GM12873 (cell line): ENCODE measurements at regions not wholly inside any gene's neighbourhood (a gene's known extent, or its start where the extent isn't known, plus 50 kb on each side); places are given as distances from the start of the nearest gene placed in this dataset.

Experiments
- TF ChIP-seq, protein P1 (sequence below): IDR thresholded peaks from 2 replicates; pipeline ENCODE4 v1.5.1; 2012; ENCODE audit warnings: low read depth, mild to moderate bottlenecking, moderate library complexity, low read length, control low read depth; ENCODE audit not compliant: insufficient read depth; ENCODE audit errors: missing control alignments

DNA sequence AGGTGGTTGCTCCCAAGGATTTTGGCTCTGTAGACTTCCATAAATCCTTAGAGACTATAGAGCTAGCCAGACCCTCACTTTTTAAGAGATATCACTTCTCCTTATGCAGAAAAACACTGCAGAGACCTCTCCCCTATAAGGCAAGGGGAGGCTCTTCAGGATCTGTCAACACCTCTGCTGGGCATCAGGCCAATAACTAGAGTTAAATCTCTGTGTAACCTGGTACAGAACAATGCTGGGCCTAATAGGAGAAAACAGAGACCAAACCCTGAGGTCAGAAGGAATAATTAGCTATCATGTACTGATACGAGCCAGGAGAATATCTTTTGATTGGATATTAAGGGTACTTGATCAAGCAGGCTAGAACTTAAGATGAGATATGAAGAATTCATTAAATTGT is 358.5 kb downstream of the TBC1D4 start:
- TF ChIP-seq, protein P1, sequence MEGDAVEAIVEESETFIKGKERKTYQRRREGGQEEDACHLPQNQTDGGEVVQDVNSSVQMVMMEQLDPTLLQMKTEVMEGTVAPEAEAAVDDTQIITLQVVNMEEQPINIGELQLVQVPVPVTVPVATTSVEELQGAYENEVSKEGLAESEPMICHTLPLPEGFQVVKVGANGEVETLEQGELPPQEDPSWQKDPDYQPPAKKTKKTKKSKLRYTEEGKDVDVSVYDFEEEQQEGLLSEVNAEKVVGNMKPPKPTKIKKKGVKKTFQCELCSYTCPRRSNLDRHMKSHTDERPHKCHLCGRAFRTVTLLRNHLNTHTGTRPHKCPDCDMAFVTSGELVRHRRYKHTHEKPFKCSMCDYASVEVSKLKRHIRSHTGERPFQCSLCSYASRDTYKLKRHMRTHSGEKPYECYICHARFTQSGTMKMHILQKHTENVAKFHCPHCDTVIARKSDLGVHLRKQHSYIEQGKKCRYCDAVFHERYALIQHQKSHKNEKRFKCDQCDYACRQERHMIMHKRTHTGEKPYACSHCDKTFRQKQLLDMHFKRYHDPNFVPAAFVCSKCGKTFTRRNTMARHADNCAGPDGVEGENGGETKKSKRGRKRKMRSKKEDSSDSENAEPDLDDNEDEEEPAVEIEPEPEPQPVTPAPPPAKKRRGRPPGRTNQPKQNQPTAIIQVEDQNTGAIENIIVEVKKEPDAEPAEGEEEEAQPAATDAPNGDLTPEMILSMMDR, result no peak

DNA sequence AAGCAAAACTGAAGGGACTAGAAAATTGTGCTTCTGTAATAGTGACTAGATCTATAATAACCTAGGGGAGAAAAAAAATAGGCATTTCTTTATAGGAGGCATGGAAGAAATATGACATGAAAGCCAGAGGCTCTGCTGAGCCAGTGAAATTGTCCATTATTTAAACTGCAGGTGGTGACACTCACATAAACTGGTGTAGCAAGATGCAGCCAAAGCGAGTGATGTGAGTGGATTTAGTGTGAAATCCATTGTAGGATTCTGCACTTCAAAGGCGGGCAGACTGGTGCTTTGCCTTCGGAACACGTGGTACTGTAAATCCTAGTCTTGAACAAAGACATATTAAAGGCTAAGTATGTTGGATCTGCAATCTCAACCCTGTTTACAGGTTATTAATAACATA is 361.9 kb downstream of the TBC1D4 start:
- TF ChIP-seq, protein P1, result no peak

DNA sequence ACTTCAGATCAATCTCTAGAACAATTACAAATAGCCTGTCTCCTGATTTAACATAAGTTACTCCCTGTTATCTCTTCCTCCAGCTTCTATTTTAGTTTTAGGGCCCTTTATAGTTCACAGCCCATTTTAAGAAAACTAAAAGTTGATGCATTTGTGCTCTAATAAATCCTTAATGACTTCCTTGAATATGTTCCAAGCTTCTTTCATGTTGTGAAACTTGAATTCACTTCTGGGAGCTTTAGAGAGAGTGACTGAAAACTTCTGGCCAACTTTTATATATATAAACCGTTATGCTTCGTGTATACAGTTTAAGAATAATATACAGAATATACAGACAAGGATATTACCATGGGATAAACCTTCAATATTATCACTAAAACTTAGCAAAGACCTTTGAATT is 366.8 kb downstream of the TBC1D4 start:
- TF ChIP-seq, protein P1, result no peak

DNA sequence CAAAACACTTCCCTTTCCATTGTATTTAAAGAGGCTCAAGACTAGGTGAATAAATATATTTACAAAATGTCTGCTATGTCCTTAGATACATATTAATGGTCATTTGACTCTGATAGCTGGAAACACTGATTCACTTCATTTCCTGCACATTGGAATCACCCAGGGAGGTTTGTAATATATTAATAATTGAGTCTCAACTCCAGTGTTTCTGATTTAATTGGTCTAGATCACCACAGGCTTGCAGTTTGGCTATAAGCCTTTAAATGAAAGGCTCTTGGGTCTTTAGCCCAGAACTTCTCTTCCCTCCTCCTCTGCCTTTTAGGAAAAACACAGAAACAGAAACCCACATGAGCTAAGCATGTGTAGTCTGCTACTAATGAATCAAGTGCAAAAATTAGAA is 378.0 kb downstream of the TBC1D4 start:
- TF ChIP-seq, protein P1, result no peak

DNA sequence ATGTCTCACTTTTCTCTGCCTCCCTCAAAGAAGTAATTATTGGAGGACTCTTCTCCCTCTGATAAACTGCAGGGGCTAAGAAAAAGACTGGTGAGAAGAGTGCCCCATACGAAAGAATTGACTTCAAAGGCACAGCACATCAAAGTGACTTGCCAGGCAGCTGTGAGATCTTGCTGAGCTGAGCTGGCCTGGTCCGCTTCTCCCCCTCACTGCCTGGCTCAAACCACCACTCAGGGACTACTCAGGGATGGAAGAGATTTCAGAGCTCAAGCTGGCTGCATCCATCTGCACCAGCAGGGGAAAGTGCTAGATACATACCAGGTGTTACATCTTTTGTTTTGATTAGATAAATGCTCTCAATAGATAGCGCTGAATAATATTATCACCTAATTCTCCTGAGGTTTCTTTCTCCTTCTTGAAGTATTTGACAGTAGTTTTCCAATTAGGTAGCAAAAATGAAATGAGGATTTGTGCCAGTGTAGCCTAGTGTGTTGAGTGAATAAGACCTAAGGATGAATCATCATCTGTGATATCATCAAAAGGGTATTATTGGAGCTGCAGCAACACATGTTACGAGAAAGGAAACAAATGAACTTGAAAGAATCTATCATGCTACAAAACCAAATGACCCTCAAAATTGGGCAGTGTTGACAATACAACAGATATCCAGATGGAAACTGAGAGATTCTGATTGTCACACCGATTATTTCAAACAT is 379.8 kb downstream of the TBC1D4 start:
- TF ChIP-seq, protein P1, result no peak

DNA sequence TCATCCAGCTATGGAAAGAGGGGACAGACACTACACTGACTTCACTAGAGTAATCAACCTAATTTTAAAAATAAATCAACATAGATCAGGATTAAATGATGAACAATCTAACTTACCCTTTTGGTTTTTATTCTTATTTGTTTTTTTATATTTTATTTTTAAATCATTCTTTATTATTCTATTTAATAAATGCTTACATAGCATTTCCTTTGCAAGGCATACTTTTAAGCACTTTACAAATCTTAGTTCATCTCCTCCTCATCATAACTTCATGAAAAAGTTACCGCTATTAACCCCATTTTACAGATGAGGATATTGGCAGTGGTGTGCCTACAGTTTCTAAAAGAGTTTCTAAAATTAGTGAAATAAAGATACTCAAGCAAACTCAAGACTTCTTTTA is 380.6 kb downstream of the TBC1D4 start:
- TF ChIP-seq, protein P1, result no peak

DNA sequence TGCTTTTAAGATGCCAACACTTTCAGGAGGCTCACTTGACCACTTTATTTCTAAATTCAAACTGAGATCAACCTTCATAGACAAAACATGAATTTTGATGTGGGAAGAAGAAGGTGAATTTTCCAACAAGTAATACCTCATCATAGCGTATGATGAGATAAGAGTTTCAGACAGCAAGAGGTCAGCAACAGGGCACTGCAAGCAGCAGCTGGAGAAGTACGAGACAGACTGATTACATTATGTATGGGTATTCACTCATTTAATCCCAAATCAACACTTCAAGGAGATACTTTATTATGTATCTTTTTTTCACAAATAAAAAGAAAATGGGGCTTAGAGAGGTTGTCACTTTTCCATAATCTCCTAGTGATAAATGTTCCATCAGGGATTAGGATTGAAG is 389.8 kb downstream of the TBC1D4 start:
- TF ChIP-seq, protein P1, result no peak
